ENCODE measurements at regions not wholly inside any gene's neighbourhood (a gene's known extent, or its start where the extent isn't known, plus 50 kb on each side); places are given as distances from the start of the nearest gene placed in this dataset.

GRCh38 chr14:98607341-98607910, 664.6 kb downstream of the BCL11B start:
- DNase-seq (ENCODE audit: low read depth in 2 of 2) = no peak

- no peak for DNase-seq (ENCODE audit: low read depth in 2 of 2)
These were observed 663.6 kb downstream of the BCL11B start for GRCh38 chr14:98608071-98609060.

GRCh38 chr14:98612434-98613200, 659.4 kb downstream of the BCL11B start:
- DNase-seq (ENCODE audit: low read depth in 2 of 2) = no peak

- no peak for DNase-seq (ENCODE audit: low read depth in 2 of 2)
These were observed 657.3 kb downstream of the BCL11B start for GRCh38 chr14:98614741-98615140.

- no peak for DNase-seq (ENCODE audit: low read depth in 2 of 2)
These were observed 649.6 kb downstream of the BCL11B start for GRCh38 chr14:98622208-98623051.

- no peak for DNase-seq (ENCODE audit: low read depth in 2 of 2)
These were observed 648.1 kb downstream of the BCL11B start for GRCh38 chr14:98623788-98624415.

- DNase-seq (ENCODE audit: low read depth in 2 of 2) = no peak
These were observed 638.6 kb downstream of the BCL11B start for GRCh38 chr14:98633380-98633779.

GRCh38 chr14:98634043-98634820, 637.8 kb downstream of the BCL11B start:
- no peak for DNase-seq (ENCODE audit: low read depth in 2 of 2)

- no peak for DNase-seq (ENCODE audit: low read depth in 2 of 2)
These were observed 633.6 kb downstream of the BCL11B start for GRCh38 chr14:98638366-98638765.

GRCh38 chr14:98647754-98648153, 624.2 kb downstream of the BCL11B start:
- DNase-seq (ENCODE audit: low read depth in 2 of 2) = no peak

GRCh38 chr14:98651037-98651436, 621.0 kb downstream of the BCL11B start:
- DNase-seq (ENCODE audit: low read depth in 2 of 2) = no peak

- no peak for DNase-seq (ENCODE audit: low read depth in 2 of 2)
These were observed 607.0 kb downstream of the BCL11B start for GRCh38 chr14:98665007-98665406.

GRCh38 chr14:98666545-98666944, 605.5 kb downstream of the BCL11B start:
- DNase-seq (ENCODE audit: low read depth in 2 of 2) = no peak

GRCh38 chr14:98682033-98682432, 590.0 kb downstream of the BCL11B start:
- no peak for DNase-seq (ENCODE audit: low read depth in 2 of 2)

- DNase-seq (ENCODE audit: low read depth in 2 of 2) = no peak
These were observed 589.3 kb downstream of the BCL11B start for GRCh38 chr14:98682726-98683125.

- no peak for DNase-seq (ENCODE audit: low read depth in 2 of 2)
These were observed 587.5 kb downstream of the BCL11B start for GRCh38 chr14:98684468-98684867.

- DNase-seq (ENCODE audit: low read depth in 2 of 2) = no peak
These were observed 586.3 kb downstream of the BCL11B start for GRCh38 chr14:98685725-98686124.

- DNase-seq (ENCODE audit: low read depth in 2 of 2) = no peak
These were observed 583.6 kb downstream of the BCL11B start for GRCh38 chr14:98688446-98688845.

GRCh38 chr14:98689951-98690350, 582.0 kb downstream of the BCL11B start:
- no peak for DNase-seq (ENCODE audit: low read depth in 2 of 2)

GRCh38 chr14:98692832-98693231, 579.2 kb downstream of the BCL11B start:
- no peak for DNase-seq (ENCODE audit: low read depth in 2 of 2)
